SK-N-SH (cell line): ENCODE measurements at regions not wholly inside any gene's neighbourhood (a gene's known extent, or its start where the extent isn't known, plus 50 kb on each side); places are given as distances from the start of the nearest gene placed in this dataset.

Source experiments
- CTCF ChIA-PET: fragments of 300-600, 350-600 bp; formaldehyde crosslinking; extraction: SDS; loops from one replicate; lab custom pipeline; 2021; lab: Yijun Ruan, JAX
- POLR2A ChIA-PET: fragments of 350-600 bp; sonication (Branson Sonifier 250); formaldehyde crosslinking; extraction: SDS; loops from one replicate; lab custom pipeline; 2020; ENCODE audit warnings: antibody characterized with exemption, inconsistent platforms; lab: Yijun Ruan, JAX
- DNase-seq: peaks from one replicate; pipeline ENCODE4 v3.0.0; 2012
- H2AFZ ChIP-seq: fragments of 200-600 bp; sonication (generic); 2 replicates; pipeline ENCODE4 v1.8.1; 2016; ENCODE audit warnings: antibody characterized with exemption, mild to moderate bottlenecking, low read depth
- H3F3A ChIP-seq: fragments of 200-600 bp; sonication (generic); replicated peaks from 2 replicates; pipeline ENCODE3; 2016; ENCODE audit warnings: antibody characterized with exemption, mild to moderate bottlenecking; ENCODE audit not compliant: insufficient read depth
- H3K27ac ChIP-seq, 2 experiments: fragments of 200-500 bp in 1 of 2; fragments of 200-600 bp in 1 of 2; sonication (Bioruptor generic) in 1 of 2; sonication (generic), shearing (Covaris generic) in 1 of 2; 2 replicates each; pipeline versions ENCODE4 v1.5.1 to v1.6.1; 2014 to 2016; ENCODE audit warnings: low read depth in 2 of 2, inconsistent platforms in 1 of 2, low read length in 1 of 2, mild to moderate bottlenecking in 1 of 2, mixed read lengths in 1 of 2
- H3K27me3 ChIP-seq: fragments of 200-600 bp; sonication (generic), shearing (Covaris generic); 2 replicates; pipeline ENCODE4 v1.6.1; 2016; ENCODE audit warnings: mixed run types; ENCODE audit not compliant: insufficient read depth
- H3K36me3 ChIP-seq, 2 experiments: fragments of 200-500 bp in 1 of 2; fragments of 200-600 bp in 1 of 2; sonication (Bioruptor generic) in 1 of 2; sonication (generic) in 1 of 2; replicated peaks in 1 of 2; 2 replicates each; pipeline versions ENCODE3 to v1.5.1; 2014 to 2016; ENCODE audit warnings: low read length in 1 of 2, mild to moderate bottlenecking in 1 of 2; ENCODE audit not compliant: insufficient read depth in 2 of 2, control insufficient read depth in 1 of 2
- H3K4me1 ChIP-seq, 2 experiments: fragments of 200-500 bp in 1 of 2; fragments of 200-600 bp in 1 of 2; sonication (Bioruptor generic) in 1 of 2; sonication (generic), shearing (Covaris generic) in 1 of 2; 2 replicates each; pipeline versions ENCODE4 v1.5.1 to v1.6.1; 2014 to 2016; ENCODE audit warnings: low read depth in 1 of 2, low read length in 1 of 2, mixed run types in 1 of 2; ENCODE audit not compliant: insufficient read depth in 2 of 2, control insufficient read depth in 1 of 2
- H3K4me2 ChIP-seq: fragments of 200-600 bp; sonication (generic), shearing (Covaris generic); 2 replicates; pipeline ENCODE4 v1.6.1; 2017; ENCODE audit warnings: mixed run types
- H3K4me3 ChIP-seq, 2 experiments: fragments of 200-500 bp in 1 of 2; fragments of 200-600 bp in 1 of 2; sonication (Bioruptor generic) in 1 of 2; sonication (generic), shearing (Covaris generic) in 1 of 2; 2 replicates each; pipeline versions ENCODE4 v1.5.1 to v1.8.1; 2014 to 2016; ENCODE audit warnings: low read depth in 2 of 2, inconsistent platforms in 1 of 2, low read length in 1 of 2, mild to moderate bottlenecking in 1 of 2, mixed read lengths in 1 of 2, moderate library complexity in 1 of 2
- H3K79me2 ChIP-seq: fragments of 200-600 bp; sonication (generic); 2 replicates; pipeline ENCODE4 v1.8.1; 2017; ENCODE audit warnings: mild to moderate bottlenecking; ENCODE audit not compliant: insufficient read depth
- H3K9ac ChIP-seq: fragments of 200-600 bp; sonication (generic); 2 replicates; pipeline ENCODE4 v1.6.1; 2017; ENCODE audit warnings: mixed run types
- H3K9me2 ChIP-seq: fragments of 200-600 bp; sonication (generic); 2 replicates; pipeline ENCODE4 v1.6.1; 2017; ENCODE audit warnings: mixed run types
- H3K9me3 ChIP-seq: fragments of 200-600 bp; sonication (generic); 2 replicates; pipeline ENCODE4 v1.6.1; 2017; ENCODE audit warnings: mixed run types, mild to moderate bottlenecking, moderate library complexity
- H4K20me1 ChIP-seq: fragments of 200-600 bp; sonication (generic); 2 replicates; pipeline ENCODE4 v1.6.1; 2017; ENCODE audit warnings: mild to moderate bottlenecking, mixed run types; ENCODE audit not compliant: insufficient read depth
- CHD2 ChIP-seq: fragments of 150-350 bp; IDR thresholded peaks from 2 replicates; pipeline ENCODE4 v1.6.1; 2018; ENCODE audit warnings: low read length; ENCODE audit not compliant: partially characterized antibody
- EZH2phosphoT487 ChIP-seq: fragments of 200-600 bp; sonication (generic); IDR thresholded peaks from 2 replicates; pipeline ENCODE4 v1.6.1; 2017; ENCODE audit warnings: low read depth, mixed run types, mild to moderate bottlenecking, antibody characterized with exemption, moderate library complexity, borderline replicate concordance
- JUND ChIP-seq: IDR thresholded peaks from 2 replicates; pipeline ENCODE4 v1.4.0; 2012
- MEF2A ChIP-seq: IDR thresholded peaks from 2 replicates; pipeline ENCODE4 v1.4.0; 2012; ENCODE audit warnings: low read depth, borderline replicate concordance
- NFIC ChIP-seq: IDR thresholded peaks from 2 replicates; pipeline ENCODE4 v1.4.0; 2012; ENCODE audit warnings: borderline replicate concordance
- RAD21 ChIP-seq: IDR thresholded peaks from 2 replicates; pipeline ENCODE4 v1.6.1; 2012; ENCODE audit warnings: mild to moderate bottlenecking, low read length
- RCOR1 ChIP-seq: fragments of 150-350 bp; IDR thresholded peaks from 2 replicates; pipeline ENCODE4 v1.6.1; 2017; ENCODE audit warnings: antibody characterized with exemption, low read length
- SMC3 ChIP-seq: IDR thresholded peaks from 2 replicates; pipeline ENCODE4 v1.6.1; 2012; ENCODE audit warnings: low read depth, low read length, improper control_type of control experiment
- TAF1 ChIP-seq: IDR thresholded peaks from 2 replicates; pipeline ENCODE4 v1.6.1; 2012; ENCODE audit warnings: low read depth, mild to moderate bottlenecking, low read length, moderate library complexity, borderline replicate concordance
- TEAD4 ChIP-seq: IDR thresholded peaks from 2 replicates; pipeline ENCODE4 v1.4.0; 2012; ENCODE audit warnings: mild to moderate bottlenecking, borderline replicate concordance; ENCODE audit not compliant: insufficient read depth
- WGBS: methylation state at CpG from one replicate; pipeline ENCODE4 v1.1.6; 2017; ENCODE audit warnings: low lambda C conversion rate; 5-methylcytosine and 5-hydroxymethylcytosine counted together
- TF ChIP-seq, protein P1 (sequence below): fragments of 200-600 bp; sonication (generic); IDR thresholded peaks from 2 replicates; pipeline ENCODE4 v1.6.1; 2017; ENCODE audit warnings: antibody characterized with exemption, mild to moderate bottlenecking, moderate library complexity
- TF ChIP-seq, protein P2 (sequence below): fragments of 150-350 bp; IDR thresholded peaks from 2 replicates; pipeline ENCODE4 v1.6.1; 2017; ENCODE audit warnings: antibody characterized with exemption, low read length, low read depth, borderline replicate concordance

DNA sequence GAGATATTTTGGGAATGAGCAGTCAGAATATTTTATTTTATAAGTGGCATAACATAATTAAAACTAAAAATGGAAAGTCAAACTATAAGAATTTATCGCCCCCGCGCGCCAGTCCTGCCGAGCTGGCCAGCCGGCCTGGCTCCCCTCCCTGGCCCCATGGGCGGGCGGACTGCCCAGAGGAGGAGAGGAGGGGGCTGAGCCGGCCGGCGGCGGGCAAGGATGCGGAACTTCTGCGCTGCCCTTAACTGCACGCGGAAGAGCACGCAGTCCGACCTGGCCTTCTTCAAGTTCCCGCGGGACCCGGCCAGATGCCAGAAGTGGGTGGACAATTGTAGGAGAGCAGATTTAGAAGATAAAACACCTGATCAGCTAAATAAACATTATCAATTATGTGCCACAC is 96.8 kb downstream of the DKK1 start:
- ChIA-PET POLR2A (no interaction called here), CTCF (interaction anchor here (1.1 kb wide), 1 partner anchor 102 kb away, joined by 3 read pairs; no protein-coding TSS in a partner anchor)
- H3K4me2 ChIP-seq = no peak overlapping the region
- no peak for DNase-seq
- H4K20me1 ChIP-seq = no peaks in the 10 kb centered on the region
- no peaks in the 10 kb centered on the region for H3K79me2 ChIP-seq
- H3K9me3 ChIP-seq = no peaks in the 10 kb centered on the region
- H3K9me2 ChIP-seq = no peaks in the 10 kb centered on the region
- no peaks in the 10 kb centered on the region for H3K27me3 ChIP-seq
- no peak for TF ChIP-seq NFIC
- TF ChIP-seq SMC3 = no peak
- WGBS = 94% methylated on average over 21 of the region's 21 CpGs
- H3K27ac ChIP-seq = no peak overlapping the region
- no peaks in the 10 kb centered on the region; a peak in 1 of 4 replicates for H3K4me1 ChIP-seq
- H2AFZ ChIP-seq = no peak overlapping the region
- no peak overlapping the region for H3K9ac ChIP-seq
- no peak overlapping the region for H3K4me3 ChIP-seq
- no peaks in the 10 kb centered on the region for H3K36me3 ChIP-seq
- H3F3A ChIP-seq = no peaks in the 10 kb centered on the region

- CTCF ChIA-PET = interaction anchor here (1.6 to 1.8 kb wide), 2 partner anchors 10 to 105 kb away, joined by 4 to 5 read pairs; partner anchors contain the start of gene DKK1
- Histone ChIP-seq H3K4me2 (no peak overlapping the region), H3K9me2 (no peaks in the 10 kb centered on the region), H3K36me3 (no peaks in the 10 kb centered on the region), H4K20me1 (no peaks in the 10 kb centered on the region), H3K9ac (no peak overlapping the region), H3K9me3 (no peaks in the 10 kb centered on the region), H3K27ac (no peak overlapping the region), H3F3A (no peaks in the 10 kb centered on the region), H3K4me1 (no peaks in the 10 kb centered on the region), H2AFZ (no peak overlapping the region)
- DNase-seq = no peak
- TF ChIP-seq EZH2phosphoT487 = no peak
- TF ChIP-seq, protein P1, sequence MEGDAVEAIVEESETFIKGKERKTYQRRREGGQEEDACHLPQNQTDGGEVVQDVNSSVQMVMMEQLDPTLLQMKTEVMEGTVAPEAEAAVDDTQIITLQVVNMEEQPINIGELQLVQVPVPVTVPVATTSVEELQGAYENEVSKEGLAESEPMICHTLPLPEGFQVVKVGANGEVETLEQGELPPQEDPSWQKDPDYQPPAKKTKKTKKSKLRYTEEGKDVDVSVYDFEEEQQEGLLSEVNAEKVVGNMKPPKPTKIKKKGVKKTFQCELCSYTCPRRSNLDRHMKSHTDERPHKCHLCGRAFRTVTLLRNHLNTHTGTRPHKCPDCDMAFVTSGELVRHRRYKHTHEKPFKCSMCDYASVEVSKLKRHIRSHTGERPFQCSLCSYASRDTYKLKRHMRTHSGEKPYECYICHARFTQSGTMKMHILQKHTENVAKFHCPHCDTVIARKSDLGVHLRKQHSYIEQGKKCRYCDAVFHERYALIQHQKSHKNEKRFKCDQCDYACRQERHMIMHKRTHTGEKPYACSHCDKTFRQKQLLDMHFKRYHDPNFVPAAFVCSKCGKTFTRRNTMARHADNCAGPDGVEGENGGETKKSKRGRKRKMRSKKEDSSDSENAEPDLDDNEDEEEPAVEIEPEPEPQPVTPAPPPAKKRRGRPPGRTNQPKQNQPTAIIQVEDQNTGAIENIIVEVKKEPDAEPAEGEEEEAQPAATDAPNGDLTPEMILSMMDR = no peak
- no peak for TF ChIP-seq TEAD4
- no peak for TF ChIP-seq RAD21
- no peak for TF ChIP-seq MEF2A
- TF ChIP-seq, protein P2, sequence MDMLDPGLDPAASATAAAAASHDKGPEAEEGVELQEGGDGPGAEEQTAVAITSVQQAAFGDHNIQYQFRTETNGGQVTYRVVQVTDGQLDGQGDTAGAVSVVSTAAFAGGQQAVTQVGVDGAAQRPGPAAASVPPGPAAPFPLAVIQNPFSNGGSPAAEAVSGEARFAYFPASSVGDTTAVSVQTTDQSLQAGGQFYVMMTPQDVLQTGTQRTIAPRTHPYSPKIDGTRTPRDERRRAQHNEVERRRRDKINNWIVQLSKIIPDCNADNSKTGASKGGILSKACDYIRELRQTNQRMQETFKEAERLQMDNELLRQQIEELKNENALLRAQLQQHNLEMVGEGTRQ = no peak
- TF ChIP-seq JUND = no peak
- TF ChIP-seq RCOR1 = no peak
- no peak for TF ChIP-seq TAF1
- TF ChIP-seq CHD2 = no peak
- TF ChIP-seq SMC3 = no peak
- TF ChIP-seq, all 33 proteins: peak for 0
- H3K4me3 ChIP-seq = no peak overlapping the region
- POLR2A ChIA-PET = no interaction called here
- no peaks in the 10 kb centered on the region for H3K27me3 ChIP-seq
- no peaks in the 10 kb centered on the region for H3K79me2 ChIP-seq
Measured at GRCh38 chr10:52419281-52419680, 105.2 kb downstream of the DKK1 start.
